ENCODE measurements at regions not wholly inside any gene's neighbourhood (a gene's known extent, or its start where the extent isn't known, plus 50 kb on each side); places are given as distances from the start of the nearest gene placed in this dataset.

GRCh38 chr20:52621401-52621800, 350.8 kb upstream of the TSHZ2 start:
- no peak for TF ChIP-seq CTCF (conservative IDR thresholded peaks at IDR 0.05; ENCODE audit: low read depth, low read length)
- TF ChIP-seq EZH2phosphoT487 (IDR thresholded peaks at IDR 0.05; ENCODE audit: borderline replicate concordance, low read length), result no peak
- no peak for TF ChIP-seq EZH2 (IDR thresholded peaks at IDR 0.05; ENCODE audit: low read length, unreplicated experiment)
